CD14-positive monocyte (primary cell): ENCODE measurements at regions not wholly inside any gene's neighbourhood (a gene's known extent, or its start where the extent isn't known, plus 50 kb on each side); places are given as distances from the start of the nearest gene placed in this dataset.

Source experiments
- DNase-seq, 3 donors: peaks; one replicate each; pipeline ENCODE4 v3.0.0-alpha.2; 2011 to 2022
- H2AFZ ChIP-seq: 2 replicates; pipeline ENCODE4 v1.6.0; 2012; ENCODE audit warnings: mild to moderate bottlenecking, low read depth, low read length, inconsistent platforms; ENCODE audit not compliant: insufficient read depth, poor library complexity, severe bottlenecking
- H3K27ac ChIP-seq, 2 donors: 1 replicate in 1 of 2; 2 replicates in 1 of 2; pipeline ENCODE4 v1.5.1; 2012 to 2013; ENCODE audit warnings: low read length in 2 of 2, control low read depth in 1 of 2, inconsistent platforms in 1 of 2, low read depth in 1 of 2, mild to moderate bottlenecking in 1 of 2
- H3K27me3 ChIP-seq, 2 donors: one replicate each; pipeline versions ENCODE4 v1.6.0 to v1.6.1; 2011 to 2013; ENCODE audit warnings: low read length in 2 of 2; ENCODE audit not compliant: control insufficient read depth in 2 of 2, insufficient read depth in 2 of 2
- H3K36me3 ChIP-seq, 2 donors: replicated peaks in 1 of 2; 1 replicate in 1 of 2; 2 replicates in 1 of 2; pipeline versions ENCODE4 v1.5.1 to v1.6.1; 2012 to 2013; ENCODE audit warnings: low read length in 2 of 2, control low read depth in 1 of 2, inconsistent platforms in 1 of 2, mild to moderate bottlenecking in 1 of 2; ENCODE audit not compliant: insufficient read depth in 2 of 2, control insufficient read depth in 1 of 2
- H3K4me1 ChIP-seq, 2 donors: 1 replicate in 1 of 2; 2 replicates in 1 of 2; pipeline versions ENCODE4 v1.5.1 to v1.6.1; 2012 to 2013; ENCODE audit warnings: low read length in 2 of 2, control low read depth in 1 of 2, inconsistent platforms in 1 of 2, mild to moderate bottlenecking in 1 of 2, moderate library complexity in 1 of 2; ENCODE audit not compliant: insufficient read depth in 2 of 2, control insufficient read depth in 1 of 2
- H3K4me2 ChIP-seq: replicated peaks from 2 replicates; pipeline ENCODE3; 2012; ENCODE audit warnings: low read length, moderate library complexity, mild to moderate bottlenecking; ENCODE audit not compliant: poor library complexity, severe bottlenecking; ENCODE audit errors: extremely low read depth
- H3K4me3 ChIP-seq, 3 experiments: fragments of 200-600 bp in 1 of 3; sonication (generic) in 1 of 3; replicated peaks in 1 of 3; 1 replicate in 2 of 3; 2 replicates in 1 of 3; pipeline ENCODE4 v1.5.1; 2011 to 2013; ENCODE audit warnings: low read length in 3 of 3, mild to moderate bottlenecking in 3 of 3, control low read depth in 2 of 3, low read depth in 2 of 3, inconsistent platforms in 1 of 3, moderate library complexity in 1 of 3
- H3K79me2 ChIP-seq: 2 replicates; pipeline ENCODE4 v1.6.0; 2012; ENCODE audit warnings: mild to moderate bottlenecking, control low read depth, inconsistent platforms, low read length, moderate library complexity; ENCODE audit not compliant: insufficient read depth
- H3K9ac ChIP-seq: 2 replicates; pipeline ENCODE4 v1.6.0; 2017; ENCODE audit warnings: low read length, mild to moderate bottlenecking; ENCODE audit not compliant: insufficient read depth, poor library complexity, severe bottlenecking
- H3K9me3 ChIP-seq, 2 donors: replicated peaks in 1 of 2; 1 replicate in 1 of 2; 2 replicates in 1 of 2; pipeline versions ENCODE4 v1.5.1 to v1.6.1; 2012 to 2013; ENCODE audit warnings: low read length in 2 of 2, control low read depth in 1 of 2; ENCODE audit not compliant: control insufficient read depth in 1 of 2, insufficient read depth in 1 of 2
- H4K20me1 ChIP-seq: 2 replicates; pipeline ENCODE4 v1.6.0; 2012; ENCODE audit warnings: mild to moderate bottlenecking, low read length, control low read depth, moderate library complexity; ENCODE audit not compliant: insufficient read depth
- H3K27ac Mint-ChIP-seq, 7 donors: one replicate each; pipeline ENCODE4 v1.8.0; 2020; ENCODE audit warnings: mild to moderate bottlenecking in 7 of 7, mixed read lengths in 7 of 7, moderate library complexity in 6 of 7, inconsistent platforms in 2 of 7
- H3K27me3 Mint-ChIP-seq, 3 donors: one replicate each; pipeline ENCODE4 v1.8.0; 2021 to 2022; ENCODE audit warnings: low read depth in 3 of 3, mild to moderate bottlenecking in 3 of 3, mixed read lengths in 3 of 3, moderate library complexity in 3 of 3, inconsistent platforms in 1 of 3
- H3K36me3 Mint-ChIP-seq, 2 donors: one replicate each; pipeline ENCODE4 v1.8.0; 2020; ENCODE audit warnings: mixed read lengths in 2 of 2, inconsistent platforms in 1 of 2, mild to moderate bottlenecking in 1 of 2
- H3K4me1 Mint-ChIP-seq: one replicate; pipeline ENCODE4 v1.8.0; 2020; ENCODE audit warnings: mild to moderate bottlenecking, mixed read lengths
- H3K4me3 Mint-ChIP-seq, 2 donors: one replicate each; pipeline ENCODE4 v1.8.0; 2020; ENCODE audit warnings: mild to moderate bottlenecking in 2 of 2, mixed read lengths in 2 of 2, moderate library complexity in 1 of 2
- H3K9me3 Mint-ChIP-seq, 7 donors: one replicate each; pipeline ENCODE4 v1.8.0; 2020 to 2022; ENCODE audit warnings: mixed read lengths in 7 of 7, mild to moderate bottlenecking in 6 of 7, moderate library complexity in 6 of 7, inconsistent platforms in 2 of 7
- WGBS: methylation state at CpG from one replicate; pipeline ENCODE4 v1.1.5; 2013; ENCODE audit warnings: missing lambda C conversion rate; ENCODE audit not compliant: insufficient coverage; 5-methylcytosine and 5-hydroxymethylcytosine counted together
- intact Hi-C, 2 donors: fragments of 100-400 bp; cut with micrococcal nuclease; formaldehyde crosslinking; loops; one replicate each; pipeline versions ENCODE4 v1.15.0 to v1.15.1; 2023
- TF ChIP-seq, protein P1 (sequence below): fragments of 200-600 bp; IDR thresholded peaks from one replicate; pipeline ENCODE4 v1.8.0; 2022; ENCODE audit warnings: antibody characterized with exemption, mild to moderate bottlenecking

DNA sequence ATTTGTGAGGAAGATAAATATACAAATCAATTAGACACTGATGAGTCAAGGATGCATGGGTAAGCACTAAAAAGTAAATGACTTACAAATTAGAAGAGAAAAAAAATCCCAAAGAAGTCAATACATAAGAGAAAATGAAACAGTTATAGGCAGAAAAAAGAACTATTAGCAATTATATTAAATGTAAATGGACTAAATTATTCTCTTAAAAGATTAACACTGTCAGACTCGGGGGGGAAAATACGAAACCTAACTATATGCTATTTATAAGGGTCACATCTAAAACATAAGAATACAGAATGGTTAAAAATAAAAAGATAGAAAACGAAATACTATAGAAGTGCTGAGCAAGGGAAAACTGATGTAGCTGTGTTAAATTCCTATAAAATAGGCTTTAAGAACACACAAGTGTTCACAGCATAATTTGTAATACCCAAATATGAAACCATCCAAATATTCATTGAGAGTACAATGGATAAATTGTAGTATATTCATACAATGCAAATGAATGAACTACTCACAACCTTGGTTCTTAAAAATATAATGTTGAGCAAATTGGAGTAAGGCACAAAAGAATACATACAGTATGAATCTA, 67.1 kb upstream of the SH3PXD2B start:
- DNase-seq: no peak
- H3K27ac Mint-ChIP-seq: no peak overlapping the region
- Histone ChIP-seq H3K9ac (no peak overlapping the region), H3K9me3 (peaks cover 0 to 11% of the 10 kb centered on the region in 2 donors), H3K36me3 (no peaks in the 10 kb centered on the region), H4K20me1 (no peaks in the 10 kb centered on the region), H3K27me3 (peaks cover 0 to 10% of the 10 kb centered on the region in 2 donors), H3K27ac (no peak overlapping the region), H3K4me2 (no peak overlapping the region), H2AFZ (no peak overlapping the region), H3K79me2 (no peaks in the 10 kb centered on the region), H3K4me3 (no peak overlapping the region), H3K4me1 (no peaks in the 10 kb centered on the region)
- no peaks in the 10 kb centered on the region for H3K4me1 Mint-ChIP-seq
- TF ChIP-seq, protein P1, sequence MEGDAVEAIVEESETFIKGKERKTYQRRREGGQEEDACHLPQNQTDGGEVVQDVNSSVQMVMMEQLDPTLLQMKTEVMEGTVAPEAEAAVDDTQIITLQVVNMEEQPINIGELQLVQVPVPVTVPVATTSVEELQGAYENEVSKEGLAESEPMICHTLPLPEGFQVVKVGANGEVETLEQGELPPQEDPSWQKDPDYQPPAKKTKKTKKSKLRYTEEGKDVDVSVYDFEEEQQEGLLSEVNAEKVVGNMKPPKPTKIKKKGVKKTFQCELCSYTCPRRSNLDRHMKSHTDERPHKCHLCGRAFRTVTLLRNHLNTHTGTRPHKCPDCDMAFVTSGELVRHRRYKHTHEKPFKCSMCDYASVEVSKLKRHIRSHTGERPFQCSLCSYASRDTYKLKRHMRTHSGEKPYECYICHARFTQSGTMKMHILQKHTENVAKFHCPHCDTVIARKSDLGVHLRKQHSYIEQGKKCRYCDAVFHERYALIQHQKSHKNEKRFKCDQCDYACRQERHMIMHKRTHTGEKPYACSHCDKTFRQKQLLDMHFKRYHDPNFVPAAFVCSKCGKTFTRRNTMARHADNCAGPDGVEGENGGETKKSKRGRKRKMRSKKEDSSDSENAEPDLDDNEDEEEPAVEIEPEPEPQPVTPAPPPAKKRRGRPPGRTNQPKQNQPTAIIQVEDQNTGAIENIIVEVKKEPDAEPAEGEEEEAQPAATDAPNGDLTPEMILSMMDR: no peak
- intact Hi-C loops: no loop called here
- WGBS: no CpG with 5 or more reads among the region's 3 CpGs
- H3K4me3 Mint-ChIP-seq: no peak overlapping the region
- H3K9me3 Mint-ChIP-seq: peaks cover 13 to 22% (median 16%) of the 10 kb centered on the region in 7 donors
- peaks cover 5 to 14% (median 6%) of the 10 kb centered on the region in 3 donors for H3K27me3 Mint-ChIP-seq
- H3K36me3 Mint-ChIP-seq: no peaks in the 10 kb centered on the region

DNA sequence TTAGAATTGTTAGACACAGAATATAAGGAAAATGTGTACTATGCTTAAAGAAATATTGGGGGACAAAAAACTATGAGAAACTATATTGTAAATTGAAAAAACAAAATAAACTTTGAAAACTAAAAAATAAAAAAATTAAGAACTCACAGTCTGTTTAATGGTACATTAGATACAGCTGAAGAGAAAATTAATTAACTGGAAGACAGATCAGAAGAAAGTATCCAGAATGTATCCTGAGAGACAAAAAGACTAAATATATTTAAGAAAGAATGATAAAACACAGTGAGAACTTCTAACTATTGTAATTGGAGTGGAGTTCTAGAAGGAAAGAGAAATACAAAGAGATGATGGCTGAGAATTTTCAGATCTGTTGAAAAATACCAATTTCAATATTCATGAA, 57.6 kb upstream of the SH3PXD2B start:
- H3K9me3 Mint-ChIP-seq: peaks cover 8 to 24% (median 11%) of the 10 kb centered on the region in 7 donors
- no peak overlapping the region for H3K27ac Mint-ChIP-seq

More for the DNA sequence above, 57.6 kb upstream of the SH3PXD2B start:
- H3K4me2 ChIP-seq: no peak overlapping the region
- H3K79me2 ChIP-seq: no peaks in the 10 kb centered on the region
- H3K27me3 ChIP-seq: peaks cover 0 to 10% of the 10 kb centered on the region in 2 donors
- H3K9ac ChIP-seq: no peak overlapping the region
- DNase-seq: no peak
- H3K4me3 ChIP-seq: no peak overlapping the region
- no peaks in the 10 kb centered on the region for H4K20me1 ChIP-seq
- Mint-ChIP-seq H3K36me3 (no peaks in the 10 kb centered on the region), H3K4me3 (no peak overlapping the region), H3K4me1 (no peaks in the 10 kb centered on the region), H3K27me3 (peaks cover 9 to 22% (median 14%) of the 10 kb centered on the region in 3 donors)
- H3K27ac ChIP-seq: no peak overlapping the region
- intact Hi-C loops: no loop called here
- H3K9me3 ChIP-seq: peaks cover 0 to 12% of the 10 kb centered on the region in 2 donors
- H2AFZ ChIP-seq: no peak overlapping the region
- TF ChIP-seq, protein P1: no peak
- no peaks in the 10 kb centered on the region for H3K36me3 ChIP-seq
- no peaks in the 10 kb centered on the region for H3K4me1 ChIP-seq
